HG03196 (cell line): ENCODE measurements at regions not wholly inside any gene's neighbourhood (a gene's known extent, or its start where the extent isn't known, plus 50 kb on each side); places are given as distances from the start of the nearest gene placed in this dataset.

Source experiments
- ATAC-seq: cut with Tn5 transposase; IDR thresholded peaks from one replicate; pipeline ENCODE4 v1.9.1; 2021; ENCODE audit not compliant: unreplicated experiment

- ATAC-seq, result no peak
These were observed 54.8 kb upstream of the CREB1 start for GRCh38 chr2:207474863-207475485.

GRCh38 chr2:207475546-207475945 lies 54.2 kb upstream of the CREB1 start:
- no peak for ATAC-seq

- no peak for ATAC-seq
These were observed 51.9 kb upstream of the CREB1 start for GRCh38 chr2:207477896-207478295.

GRCh38 chr2:207478572-207478971 lies 51.2 kb upstream of the CREB1 start:
- no peak for ATAC-seq

GRCh38 chr2:207479198-207479785 lies 50.5 kb upstream of the CREB1 start:
- ATAC-seq, result no peak
